ENCODE measurements at regions not wholly inside any gene's neighbourhood (a gene's known extent, or its start where the extent isn't known, plus 50 kb on each side); places are given as distances from the start of the nearest gene placed in this dataset.

DNA sequence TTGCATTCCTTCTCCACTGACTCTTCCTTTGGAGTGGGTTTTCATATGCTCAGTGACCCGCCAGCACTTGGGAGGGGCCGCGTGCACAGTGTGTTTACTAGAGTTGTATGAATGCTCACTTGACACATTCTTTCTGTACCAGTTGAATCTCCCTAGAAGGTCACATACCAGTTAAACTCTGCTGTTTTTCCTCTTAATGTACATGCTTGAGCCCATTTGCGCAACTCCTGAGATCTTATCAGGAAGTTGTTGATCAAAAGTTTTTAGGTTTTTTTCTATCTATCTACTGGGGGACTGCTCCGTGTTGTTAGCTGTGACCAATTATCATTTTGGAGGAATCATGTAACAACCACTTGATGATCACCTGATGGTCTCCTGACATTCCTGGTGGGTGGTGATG lies 392.7 kb downstream of the CDH9 start:
- Mint-ChIP-seq H3K27me3 (no peaks in the 10 kb centered on the region), H3K27ac (no peak overlapping the region), H3K36me3 (no peaks in the 10 kb centered on the region), H3K4me1 (peaks cover 0 to 2% (median 0%) of the 10 kb centered on the region in 3 donors), H3K4me3 (no peak overlapping the region), H3K9me3 (peaks cover 5 to 8% (median 5%) of the 10 kb centered on the region in 3 donors)

DNA sequence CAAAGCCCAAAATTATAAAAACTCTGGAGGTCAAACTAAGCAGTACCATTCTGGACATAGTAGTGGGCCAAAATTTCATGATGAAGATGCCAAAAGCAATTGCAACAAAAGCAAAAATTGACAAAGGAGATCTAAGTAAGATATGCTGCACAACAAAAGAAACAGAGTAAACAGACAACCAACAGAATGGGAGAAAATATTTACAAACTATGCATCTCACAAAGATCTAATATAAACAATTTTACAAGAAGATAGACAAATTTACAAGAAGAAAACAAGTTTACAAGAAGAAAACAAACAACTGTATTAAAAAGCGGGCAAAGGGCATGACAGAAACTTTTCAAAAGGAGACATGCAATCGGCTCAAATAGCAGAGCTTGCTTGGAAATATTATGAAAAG lies 396.9 kb downstream of the CDH9 start:
- H3K36me3 Mint-ChIP-seq: no peaks in the 10 kb centered on the region
- H3K9me3 Mint-ChIP-seq: peaks cover 4 to 10% (median 4%) of the 10 kb centered on the region in 3 donors
- no peak overlapping the region for H3K4me3 Mint-ChIP-seq
- H3K27me3 Mint-ChIP-seq: no peaks in the 10 kb centered on the region
- peaks cover 0 to 2% (median 0%) of the 10 kb centered on the region in 3 donors for H3K4me1 Mint-ChIP-seq
- H3K27ac Mint-ChIP-seq: peak overlapping the region in 1 of 3 donors; percentile 32

DNA sequence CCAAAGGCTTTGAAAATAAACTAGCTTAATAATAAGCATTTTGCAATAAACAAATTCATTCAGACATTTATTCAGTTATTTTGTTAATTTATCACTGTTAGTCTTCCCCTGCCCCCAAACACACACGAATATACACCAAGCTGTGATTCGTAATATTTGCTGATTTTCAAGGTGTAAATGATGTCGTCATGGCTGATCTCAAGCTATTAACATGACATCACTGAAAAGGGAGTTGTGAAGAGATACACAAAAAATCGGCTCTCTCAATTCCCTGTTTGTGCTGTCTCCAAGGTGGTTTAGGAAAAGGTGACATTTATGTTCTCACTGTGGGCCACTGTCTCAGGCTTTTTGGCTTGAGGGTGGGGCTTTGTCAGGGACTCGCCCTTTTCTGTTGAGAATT lies 413.3 kb downstream of the CDH9 start:
- no peak overlapping the region for H3K27ac Mint-ChIP-seq
- no peaks in the 10 kb centered on the region for H3K36me3 Mint-ChIP-seq
- H3K27me3 Mint-ChIP-seq: no peaks in the 10 kb centered on the region
- H3K9me3 Mint-ChIP-seq: no peaks in the 10 kb centered on the region
- no peak overlapping the region for H3K4me3 Mint-ChIP-seq
- H3K4me1 Mint-ChIP-seq: no peaks in the 10 kb centered on the region

DNA sequence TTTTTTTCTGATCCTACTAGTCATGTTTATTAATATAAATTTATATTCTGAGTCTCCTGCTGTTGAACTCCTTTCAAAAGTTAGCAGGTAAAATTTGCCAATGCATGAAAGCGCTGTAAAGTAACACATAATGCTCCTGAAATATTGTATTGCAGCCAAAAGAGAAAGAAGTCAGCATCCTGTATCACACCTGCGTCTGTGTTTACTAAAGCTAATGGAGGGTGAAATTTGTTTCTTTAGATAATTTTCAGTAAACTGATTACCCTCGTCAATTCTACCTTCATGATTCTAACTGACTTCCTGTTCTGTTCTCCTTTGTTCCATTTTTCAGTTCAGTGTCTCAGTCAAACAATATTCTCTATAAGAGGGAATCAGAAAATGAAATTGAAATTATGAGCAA lies 415.4 kb downstream of the CDH9 start:
- Mint-ChIP-seq H3K27ac (no peak overlapping the region), H3K4me3 (peak overlapping the region in 1 of 4 donors; percentile 7), H3K9me3 (no peaks in the 10 kb centered on the region), H3K4me1 (no peaks in the 10 kb centered on the region), H3K36me3 (no peaks in the 10 kb centered on the region), H3K27me3 (no peaks in the 10 kb centered on the region)

DNA sequence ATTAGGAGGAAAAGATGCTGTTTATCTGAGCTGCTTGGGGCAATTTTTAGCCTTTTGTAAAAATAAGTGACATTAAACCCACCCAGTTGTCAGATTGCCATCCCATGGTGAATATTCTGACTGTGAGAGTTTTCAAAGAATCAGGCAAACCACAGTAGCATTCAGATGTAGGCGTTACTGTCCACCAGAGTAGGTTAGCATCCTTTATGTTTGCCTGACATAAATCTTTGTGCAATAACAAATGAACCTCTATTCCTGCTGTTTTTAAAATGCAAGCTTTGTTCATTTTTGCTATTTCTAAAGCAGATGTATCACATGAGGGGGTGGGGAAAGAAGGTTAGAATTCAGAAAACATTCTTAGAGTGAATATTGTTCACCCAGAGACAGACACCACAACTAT lies 427.8 kb downstream of the CDH9 start:
- H3K27ac Mint-ChIP-seq: no peak overlapping the region
- no peak overlapping the region for H3K4me3 Mint-ChIP-seq
- H3K4me1 Mint-ChIP-seq: no peaks in the 10 kb centered on the region
- peaks cover 2 to 11% (median 4%) of the 10 kb centered on the region in 3 donors for H3K9me3 Mint-ChIP-seq
- no peaks in the 10 kb centered on the region for H3K27me3 Mint-ChIP-seq
- no peaks in the 10 kb centered on the region for H3K36me3 Mint-ChIP-seq

DNA sequence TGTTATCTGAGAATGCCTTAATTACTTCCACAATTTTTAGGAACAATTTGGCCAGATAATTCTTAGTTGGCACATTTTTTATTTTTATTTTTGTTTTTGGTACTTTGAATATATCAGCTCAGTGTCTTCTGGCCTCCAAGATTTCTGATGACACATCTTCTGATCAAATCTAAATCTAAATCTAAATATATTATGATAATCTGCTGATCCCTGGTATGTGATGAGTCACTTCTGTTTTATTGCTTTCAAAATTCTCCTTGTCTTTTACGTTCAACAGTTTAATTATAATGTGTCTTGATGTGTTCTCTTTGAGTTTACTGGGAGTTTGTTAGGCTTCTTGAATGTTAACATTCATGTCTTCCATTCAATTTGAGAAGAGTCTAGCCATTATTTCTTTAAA lies 436.8 kb downstream of the CDH9 start:
- peaks cover 2 to 14% (median 3%) of the 10 kb centered on the region in 3 donors for H3K9me3 Mint-ChIP-seq
- H3K27me3 Mint-ChIP-seq: no peaks in the 10 kb centered on the region
- H3K4me1 Mint-ChIP-seq: no peaks in the 10 kb centered on the region
- H3K27ac Mint-ChIP-seq: no peak overlapping the region
- peaks cover 3% of the 10 kb centered on the region for H3K36me3 Mint-ChIP-seq
- no peak overlapping the region for H3K4me3 Mint-ChIP-seq

DNA sequence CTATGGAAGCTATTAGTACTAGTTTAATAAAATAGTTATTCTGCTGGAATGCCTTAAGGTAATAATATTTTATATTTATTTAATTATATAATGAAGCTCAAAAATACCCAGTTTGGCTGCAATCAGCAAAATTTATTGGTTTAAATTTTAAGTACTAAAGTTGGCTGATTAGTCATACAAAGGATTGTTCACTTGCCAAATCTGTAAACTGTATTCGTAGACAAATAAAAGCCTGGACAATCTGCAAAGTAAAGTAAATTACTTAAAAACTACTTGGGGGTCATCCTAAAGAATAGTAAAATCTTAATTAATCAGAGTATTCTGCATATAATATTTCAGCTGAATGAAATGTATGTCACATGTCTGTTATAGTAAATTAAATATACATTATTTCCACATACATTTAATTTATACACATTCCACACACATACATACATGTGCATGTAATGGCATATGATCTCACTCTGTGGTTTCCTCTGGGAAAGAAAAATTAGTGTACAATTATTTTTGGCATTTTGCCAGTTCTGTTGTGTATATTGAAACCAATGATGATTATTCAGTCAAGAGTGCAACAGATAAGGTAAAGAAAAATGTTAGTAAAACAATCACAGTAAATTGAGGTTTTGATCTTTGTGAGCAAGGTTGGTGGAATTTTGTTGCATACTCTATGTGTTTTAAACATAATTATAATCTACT lies 455.9 kb downstream of the CDH9 start:
- Mint-ChIP-seq H3K36me3 (peaks cover 1% of the 10 kb centered on the region), H3K27me3 (no peaks in the 10 kb centered on the region), H3K4me1 (no peaks in the 10 kb centered on the region), H3K9me3 (peaks cover 3 to 22% (median 7%) of the 10 kb centered on the region in 3 donors), H3K27ac (no peak overlapping the region), H3K4me3 (no peak overlapping the region)

DNA sequence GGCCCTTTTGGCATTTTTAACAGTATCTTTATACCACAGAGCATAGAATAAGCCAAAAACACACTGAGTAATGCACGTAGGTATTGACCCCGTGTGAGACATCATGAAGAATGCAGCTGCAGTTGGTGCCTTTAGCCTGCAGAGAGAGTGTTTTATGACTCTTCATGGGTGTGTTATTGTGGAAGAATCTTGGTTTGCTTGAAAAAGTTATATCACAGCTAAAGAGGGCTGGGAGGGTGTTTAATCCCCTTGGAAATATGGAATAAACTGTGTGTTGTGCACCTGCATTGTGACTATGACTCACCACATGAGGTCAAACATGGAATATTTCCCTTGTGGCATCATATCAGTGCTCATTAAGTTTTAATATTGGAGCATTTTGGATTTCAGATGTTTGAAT lies 458.7 kb downstream of the CDH9 start:
- H3K27me3 Mint-ChIP-seq: no peaks in the 10 kb centered on the region

DNA sequence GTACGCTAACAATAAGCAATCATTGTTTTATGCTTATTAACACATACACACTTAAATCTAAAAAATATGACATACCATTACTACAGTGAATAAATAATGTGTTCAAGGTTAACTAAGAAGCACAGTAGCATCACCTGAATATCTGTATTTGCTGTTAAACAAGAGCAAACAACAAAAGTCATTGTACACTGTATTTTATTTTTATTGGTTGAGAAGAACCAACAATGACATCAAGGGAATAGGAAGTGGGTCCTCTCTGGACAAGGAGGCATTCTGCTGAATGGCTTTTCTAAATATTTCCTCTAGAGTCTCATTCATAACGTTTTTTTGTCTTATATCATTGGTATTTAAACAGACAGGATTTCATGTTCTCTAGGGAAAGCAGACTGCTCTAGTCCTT lies 460.4 kb downstream of the CDH9 start:
- no peaks in the 10 kb centered on the region for H3K36me3 Mint-ChIP-seq
- no peaks in the 10 kb centered on the region for H3K4me1 Mint-ChIP-seq
- no peak overlapping the region for H3K4me3 Mint-ChIP-seq
- H3K27me3 Mint-ChIP-seq: no peaks in the 10 kb centered on the region
- H3K27ac Mint-ChIP-seq: no peak overlapping the region
- H3K9me3 Mint-ChIP-seq: peaks cover 3 to 17% (median 3%) of the 10 kb centered on the region in 3 donors

More for the DNA sequence above, 458.7 kb downstream of the CDH9 start:
- Mint-ChIP-seq H3K36me3 (peaks cover 1% of the 10 kb centered on the region), H3K4me3 (no peak overlapping the region), H3K4me1 (no peaks in the 10 kb centered on the region), H3K27ac (no peak overlapping the region), H3K9me3 (peaks cover 3 to 17% (median 3%) of the 10 kb centered on the region in 3 donors)

DNA sequence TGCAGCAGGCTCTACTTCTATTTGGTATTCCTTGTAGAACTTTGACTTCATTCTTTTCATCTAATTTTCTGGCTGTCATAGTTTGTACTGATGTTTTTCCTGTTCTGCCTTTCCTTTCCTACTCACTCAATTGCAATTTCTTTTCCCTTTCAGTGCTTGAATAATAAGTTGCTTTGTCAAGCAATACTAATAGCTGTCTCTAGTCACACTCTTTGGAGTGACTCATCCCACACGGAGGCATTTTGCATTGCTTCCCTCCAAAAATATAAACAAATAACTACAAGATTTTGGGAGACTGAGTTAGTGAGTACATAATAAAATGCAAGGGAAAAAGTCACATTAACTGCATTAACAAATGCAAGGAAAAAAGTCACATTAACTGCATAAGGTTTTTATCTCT lies 465.9 kb downstream of the CDH9 start:
- Mint-ChIP-seq H3K9me3 (peaks cover 0 to 5% (median 2%) of the 10 kb centered on the region in 3 donors), H3K4me1 (no peaks in the 10 kb centered on the region), H3K36me3 (no peaks in the 10 kb centered on the region), H3K4me3 (no peak overlapping the region), H3K27ac (no peak overlapping the region), H3K27me3 (no peaks in the 10 kb centered on the region)

DNA sequence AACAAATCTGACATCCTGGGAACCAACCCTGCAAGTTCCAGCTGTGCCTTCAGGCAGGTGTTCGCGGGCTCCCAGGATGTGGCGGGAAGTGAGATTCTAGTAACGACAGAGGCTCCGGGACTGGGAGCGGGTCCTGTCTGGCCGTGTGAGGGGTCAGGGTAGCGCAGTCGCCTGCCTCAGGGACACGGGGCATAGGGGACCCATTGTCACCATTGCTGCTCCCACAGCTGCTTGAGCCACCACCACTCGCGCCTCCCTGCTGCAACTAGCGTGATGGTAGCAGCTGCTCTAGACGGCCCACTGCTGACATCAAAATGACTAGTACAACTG lies 468.5 kb downstream of the CDH9 start:
- Mint-ChIP-seq H3K4me1 (no peaks in the 10 kb centered on the region), H3K4me3 (no peak overlapping the region), H3K36me3 (peaks cover 2% of the 10 kb centered on the region)

DNA sequence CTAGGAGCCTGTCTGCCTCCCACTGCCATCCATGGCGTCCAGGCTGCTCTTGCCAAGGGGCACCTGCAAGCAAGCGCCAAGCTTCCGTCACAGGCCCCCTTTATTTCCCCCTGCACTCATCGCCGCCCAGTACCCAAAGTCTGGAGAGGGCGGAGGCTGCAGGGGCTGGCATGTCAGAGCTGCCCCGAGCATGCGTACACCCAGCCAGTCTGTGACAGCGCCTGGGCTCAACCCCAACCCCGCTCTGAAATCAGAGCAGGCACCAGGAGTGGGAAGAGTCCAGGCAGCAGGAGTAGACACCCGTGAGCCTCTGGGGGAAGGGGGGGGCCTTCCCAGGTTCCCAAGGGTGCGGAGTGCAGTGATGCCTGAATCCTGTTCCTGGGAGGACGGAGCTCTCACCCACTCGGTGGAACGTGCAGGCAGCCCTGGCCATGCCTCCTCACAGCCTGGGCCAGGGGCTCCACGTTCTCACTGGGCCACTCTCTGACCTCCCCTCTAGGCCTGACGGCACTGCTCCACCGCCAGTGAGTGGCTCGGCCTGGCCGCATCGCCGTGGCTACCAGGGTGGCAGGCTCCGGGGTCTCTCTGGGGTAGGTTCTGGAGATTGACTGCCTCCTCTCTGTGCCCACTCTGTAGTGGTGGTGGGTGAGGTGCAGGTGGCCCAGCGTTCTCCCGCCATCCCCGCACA lies 469.0 kb downstream of the CDH9 start:
- H3K36me3 Mint-ChIP-seq: peaks cover 2% of the 10 kb centered on the region
- peaks cover 3 to 12% (median 6%) of the 10 kb centered on the region in 3 donors for H3K9me3 Mint-ChIP-seq

More for the DNA sequence above, 468.5 kb downstream of the CDH9 start:
- no peak overlapping the region for H3K27ac Mint-ChIP-seq
- H3K9me3 Mint-ChIP-seq: peaks cover 3 to 11% (median 6%) of the 10 kb centered on the region in 3 donors
- H3K27me3 Mint-ChIP-seq: no peaks in the 10 kb centered on the region

DNA sequence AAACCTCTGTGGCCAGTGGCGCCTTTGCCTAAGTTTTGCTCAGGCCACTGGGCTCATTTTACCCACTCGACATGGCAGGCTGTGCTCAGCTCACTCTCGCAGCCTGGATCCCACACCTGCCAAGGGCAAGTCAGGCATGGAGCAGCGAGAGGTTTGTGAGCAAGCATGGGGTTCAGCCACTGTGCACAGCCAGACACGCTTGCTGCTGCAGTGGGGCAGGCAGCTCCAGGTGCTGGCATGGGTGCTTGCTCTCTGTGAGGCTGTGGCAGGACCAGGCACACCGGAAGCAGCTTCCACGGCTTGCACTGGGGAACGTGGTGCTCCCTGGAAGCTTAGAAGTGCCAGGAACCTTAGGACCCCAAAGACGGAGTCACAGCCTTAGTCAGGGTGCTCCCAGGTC lies 470.1 kb downstream of the CDH9 start:
- peaks cover 2% of the 10 kb centered on the region for H3K36me3 Mint-ChIP-seq
- H3K27ac Mint-ChIP-seq: no peak overlapping the region
- no peaks in the 10 kb centered on the region for H3K27me3 Mint-ChIP-seq
- H3K4me3 Mint-ChIP-seq: no peak overlapping the region
- H3K9me3 Mint-ChIP-seq: peaks cover 3 to 12% (median 6%) of the 10 kb centered on the region in 3 donors
- H3K4me1 Mint-ChIP-seq: no peaks in the 10 kb centered on the region

More for the DNA sequence above, 469.0 kb downstream of the CDH9 start:
- H3K4me1 Mint-ChIP-seq: no peaks in the 10 kb centered on the region
- no peaks in the 10 kb centered on the region for H3K27me3 Mint-ChIP-seq
- H3K27ac Mint-ChIP-seq: no peak overlapping the region
- H3K4me3 Mint-ChIP-seq: no peak overlapping the region

DNA sequence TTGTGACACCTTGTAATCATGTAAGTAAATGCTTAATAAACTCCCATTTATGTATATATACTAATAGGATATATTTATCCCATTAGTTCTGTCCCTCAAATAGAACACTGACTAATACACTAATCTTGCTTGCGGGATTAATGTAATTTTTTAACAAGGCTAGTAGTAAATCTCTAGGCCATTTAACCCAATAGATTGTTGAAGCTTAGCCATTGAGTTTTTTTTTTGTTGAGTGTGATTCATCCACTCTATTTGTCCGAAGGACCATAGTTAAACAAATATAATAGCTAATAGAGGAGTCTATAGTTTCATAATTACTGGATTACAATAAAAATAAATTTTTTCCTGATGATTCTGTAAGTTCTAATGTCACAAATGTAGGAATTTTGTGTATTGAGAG lies 474.4 kb downstream of the CDH9 start:
- Mint-ChIP-seq H3K27ac (no peak overlapping the region), H3K27me3 (no peaks in the 10 kb centered on the region), H3K36me3 (peaks cover 2% of the 10 kb centered on the region), H3K4me1 (no peaks in the 10 kb centered on the region), H3K4me3 (no peak overlapping the region), H3K9me3 (peaks cover 4 to 14% (median 6%) of the 10 kb centered on the region in 3 donors)

DNA sequence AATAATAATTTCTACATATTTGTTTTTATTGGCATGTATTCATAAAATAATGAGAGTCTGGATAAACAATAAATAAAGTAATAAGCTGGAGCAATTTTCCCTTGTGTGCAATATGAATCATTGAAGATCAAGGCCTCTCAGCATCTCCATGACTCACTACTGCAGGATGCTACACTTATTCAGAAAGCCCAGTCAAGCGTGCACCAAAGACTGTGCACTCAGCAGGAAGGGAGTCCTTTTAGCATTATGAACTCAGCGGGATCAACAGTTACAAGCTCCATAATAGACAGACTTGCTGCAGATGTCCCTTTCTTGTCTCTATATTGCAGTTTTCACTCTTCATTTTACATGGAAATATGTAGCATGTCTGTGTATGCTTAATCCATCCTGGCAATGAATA lies 485.3 kb downstream of the CDH9 start:
- Mint-ChIP-seq H3K9me3 (peaks cover 12 to 24% (median 14%) of the 10 kb centered on the region in 3 donors), H3K27ac (no peak overlapping the region), H3K4me1 (no peaks in the 10 kb centered on the region), H3K36me3 (no peaks in the 10 kb centered on the region), H3K27me3 (no peaks in the 10 kb centered on the region), H3K4me3 (no peak overlapping the region)

DNA sequence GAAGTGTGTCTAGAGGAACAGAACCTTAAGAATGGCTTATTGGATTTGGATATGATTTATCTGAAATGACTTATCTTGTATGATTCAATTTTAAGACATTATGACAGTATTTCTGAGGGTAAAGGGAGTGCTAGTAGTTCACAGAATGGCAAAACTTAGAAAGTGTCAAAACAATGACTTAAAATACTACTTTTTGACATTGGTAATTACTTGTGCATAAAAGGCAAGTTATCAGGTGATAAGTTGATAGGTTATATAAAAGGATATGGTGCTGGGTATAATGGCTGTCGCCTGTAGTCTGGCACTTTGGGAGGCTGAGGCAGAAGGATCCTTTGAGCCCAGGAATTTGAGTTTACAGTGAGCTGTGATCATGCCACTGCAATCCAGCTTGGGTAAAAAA lies 494.4 kb downstream of the CDH9 start:
- Mint-ChIP-seq H3K4me3 (no peak overlapping the region), H3K9me3 (peaks cover 2 to 23% (median 5%) of the 10 kb centered on the region in 3 donors), H3K4me1 (no peaks in the 10 kb centered on the region), H3K27ac (peak overlapping the region in 1 of 3 donors; percentile 43), H3K27me3 (no peaks in the 10 kb centered on the region), H3K36me3 (peaks cover 2% of the 10 kb centered on the region)

Data from IgD-negative memory B cell (primary cell).